ENCODE measurements at regions not wholly inside any gene's neighbourhood (a gene's known extent, or its start where the extent isn't known, plus 50 kb on each side); places are given as distances from the start of the nearest gene placed in this dataset.
"Not testable (repeated sequence)": the region's sequence is repeated elsewhere in the genome, so short reads cannot be mapped to it uniquely, and the experiment has no call there.

- ATAC-seq (ENCODE audit: low read depth); H4K8ac ChIP-seq (ENCODE audit: low read depth in 2 of 2, low read length in 2 of 2); H3K4ac ChIP-seq (ENCODE audit: low read depth, low read length); H4K5ac ChIP-seq (ENCODE audit: low read depth, low read length); H3K79me1 ChIP-seq (ENCODE audit: low read depth in 1 of 2, low read length in 2 of 2); H3K4me3 ChIP-seq (ENCODE audit: insufficient read depth, low read depth, low read length); H3K18ac ChIP-seq (ENCODE audit: low read depth, low read length); H2BK120ac ChIP-seq (ENCODE audit: low read depth, low read length); H2BK20ac ChIP-seq (ENCODE audit: low read depth, low read length); H3K4me1 ChIP-seq (ENCODE audit: control insufficient read depth, insufficient read depth, low read length); intact Hi-C loops (cut with micrococcal nuclease); dilution Hi-C loops (cut with HindIII; ENCODE audit: low sequenced_read_pairs, unreplicated experiment); H3K27ac ChIP-seq (ENCODE audit: insufficient read depth, low read length); H2BK15ac ChIP-seq (ENCODE audit: low read depth, low read length); H2AK9ac ChIP-seq (replicated peaks; ENCODE audit: low read depth, low read length, poor library complexity); H3K23ac ChIP-seq (ENCODE audit: low read depth, low read length); CTCF ChIA-PET; H3K9ac ChIP-seq (ENCODE audit: low read depth, low read length); H2BK5ac ChIP-seq (ENCODE audit: low read depth, low read length, poor library complexity, severe bottlenecking); H3K27me3 ChIP-seq (ENCODE audit: control insufficient read depth, insufficient read depth, low read length); H2AFZ ChIP-seq (replicated peaks; ENCODE audit: low read length, poor library complexity); H3K9me3 ChIP-seq (ENCODE audit: control insufficient read depth, insufficient read depth, low read length); H3K4me2 ChIP-seq (ENCODE audit: low read depth, low read length); in situ Hi-C loops (cut with MboI; ENCODE audit: low sequenced_read_pairs); H4K20me1 ChIP-seq (ENCODE audit: insufficient read depth, low read length); BruUV-seq (replicated peaks); H2AK5ac ChIP-seq (ENCODE audit: low read depth, low read length); H3K14ac ChIP-seq (replicated peaks; ENCODE audit: low read depth, low read length); H3K36me3 ChIP-seq (ENCODE audit: control insufficient read depth, insufficient read depth, low read length); DNase-seq; H3K56ac ChIP-seq (ENCODE audit: extremely low read depth, insufficient read depth, low read length); H4K91ac ChIP-seq (ENCODE audit: insufficient read depth, low read depth, low read length); POLR2A ChIA-PET (ENCODE audit: unreplicated experiment); H3K9me1 ChIP-seq (ENCODE audit: insufficient read depth, low read length): not testable (repeated sequence)
- 100% methylated on average over 1 of the region's 6 CpGs; no CpG with 5 or more reads in 1 of the 2 experiments for WGBS, 2 experiments (ENCODE audit: extremely low coverage in 2 of 2, insufficient read length in 1 of 2)
These were observed 454.3 kb upstream of the MIR17HG start for GRCh38 chr13:90893199-90893598.

All from IMR-90 (cell line).